A549 (cell line): ENCODE measurements at regions not wholly inside any gene's neighbourhood (a gene's known extent, or its start where the extent isn't known, plus 50 kb on each side); places are given as distances from the start of the nearest gene placed in this dataset.

Experiments
- EP300 ChIP-seq, 2 experiments: fragments of >200 bp; sonication (Bioruptor Twin); formaldehyde crosslinking; IDR thresholded peaks; 2 replicates in 1 of 2; 3 replicates in 1 of 2; pipeline ENCODE4 v1.6.1; 2016 to 2017
- MAZ ChIP-seq: fragments of 150-350 bp; IDR thresholded peaks from 2 replicates; pipeline ENCODE4 v1.6.1; 2014; ENCODE audit warnings: antibody characterized with exemption, low read depth, low read length, borderline replicate concordance
- POLR2A ChIP-seq: IDR thresholded peaks from 2 replicates; pipeline ENCODE4 v1.6.1; 2012; ENCODE audit warnings: mild to moderate bottlenecking, low read length
- POLR2AphosphoS2 ChIP-seq: conservative IDR thresholded peaks from 2 replicates; pipeline ENCODE4 v1.6.1; 2012; ENCODE audit warnings: low read length, improper control_type of control experiment, inconsistent platforms
- RCOR1 ChIP-seq: fragments of 150-350 bp; IDR thresholded peaks from 2 replicates; pipeline ENCODE4 v1.6.1; 2014; ENCODE audit warnings: antibody characterized with exemption, low read length, low read depth
- SMC3 ChIP-seq: fragments of >200 bp; sonication (Bioruptor Twin); formaldehyde crosslinking; IDR thresholded peaks from 3 replicates; pipeline ENCODE4 v1.6.1; 2018; ENCODE audit warnings: inconsistent platforms
- SREBF2 ChIP-seq: fragments of 450-650 bp; IDR thresholded peaks from 2 replicates; pipeline ENCODE4 v1.6.1; 2014; ENCODE audit warnings: mild to moderate bottlenecking, moderate library complexity
- TF ChIP-seq, protein P1 (sequence below): IDR thresholded peaks from 2 replicates; pipeline ENCODE4 v1.6.1; 2012
- TF ChIP-seq, protein P2 (sequence below): fragments of >200 bp; sonication (Bioruptor Twin); formaldehyde crosslinking; IDR thresholded peaks from 3 replicates; pipeline ENCODE4 v1.5.1; 2016
- TF ChIP-seq, protein P3 (sequence below): fragments of 200-600 bp; sonication (generic); IDR thresholded peaks from 2 replicates; pipeline ENCODE4 v1.6.1; 2016; ENCODE audit warnings: antibody characterized with exemption, mild to moderate bottlenecking, moderate library complexity
- TF ChIP-seq, protein P4 (sequence below): fragments of >200 bp; sonication (Bioruptor Twin); formaldehyde crosslinking; IDR thresholded peaks from 2 replicates; pipeline ENCODE4 v1.6.1; 2016
- TF ChIP-seq, protein P5 (sequence below): fragments of 450-650 bp; IDR thresholded peaks from 2 replicates; pipeline ENCODE4 v1.6.1; 2014; ENCODE audit warnings: antibody characterized with exemption
- TF ChIP-seq, protein P6 (sequence below): fragments of 250-450 bp; sonication (Bioruptor Pico); IDR thresholded peaks from 2 replicates; pipeline ENCODE4 v1.5.0; 2021; ENCODE audit warnings: mild to moderate bottlenecking, moderate library complexity, borderline replicate concordance
- TF ChIP-seq, protein P7 (sequence below): IDR thresholded peaks from 2 replicates; pipeline ENCODE4 v1.6.1; 2012; ENCODE audit warnings: low read depth, borderline replicate concordance

DNA sequence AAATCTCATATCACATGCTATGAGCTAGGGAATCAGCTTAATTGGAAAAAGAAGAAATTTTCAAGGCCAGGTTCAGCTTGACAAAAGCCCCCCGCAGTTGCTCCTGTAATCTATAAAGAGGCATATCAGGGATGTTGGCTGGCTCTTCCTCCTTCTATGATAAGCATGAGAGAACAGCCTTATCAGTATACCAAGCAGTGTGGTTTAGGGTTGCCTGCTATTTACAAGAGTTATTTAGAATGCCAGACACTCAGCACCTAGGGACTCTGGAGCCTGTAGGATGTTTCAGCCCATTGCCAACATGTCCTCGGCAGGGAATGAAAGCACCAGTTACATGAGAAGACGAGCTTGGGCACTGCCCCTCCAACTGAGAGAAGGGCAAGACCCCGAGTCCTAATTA is 89.5 kb upstream of the TMPO start:
- TF ChIP-seq MAZ: no peak
- TF ChIP-seq POLR2A: no peak
- TF ChIP-seq, protein P1, sequence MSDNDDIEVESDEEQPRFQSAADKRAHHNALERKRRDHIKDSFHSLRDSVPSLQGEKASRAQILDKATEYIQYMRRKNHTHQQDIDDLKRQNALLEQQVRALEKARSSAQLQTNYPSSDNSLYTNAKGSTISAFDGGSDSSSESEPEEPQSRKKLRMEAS: no peak
- TF ChIP-seq, protein P2, sequence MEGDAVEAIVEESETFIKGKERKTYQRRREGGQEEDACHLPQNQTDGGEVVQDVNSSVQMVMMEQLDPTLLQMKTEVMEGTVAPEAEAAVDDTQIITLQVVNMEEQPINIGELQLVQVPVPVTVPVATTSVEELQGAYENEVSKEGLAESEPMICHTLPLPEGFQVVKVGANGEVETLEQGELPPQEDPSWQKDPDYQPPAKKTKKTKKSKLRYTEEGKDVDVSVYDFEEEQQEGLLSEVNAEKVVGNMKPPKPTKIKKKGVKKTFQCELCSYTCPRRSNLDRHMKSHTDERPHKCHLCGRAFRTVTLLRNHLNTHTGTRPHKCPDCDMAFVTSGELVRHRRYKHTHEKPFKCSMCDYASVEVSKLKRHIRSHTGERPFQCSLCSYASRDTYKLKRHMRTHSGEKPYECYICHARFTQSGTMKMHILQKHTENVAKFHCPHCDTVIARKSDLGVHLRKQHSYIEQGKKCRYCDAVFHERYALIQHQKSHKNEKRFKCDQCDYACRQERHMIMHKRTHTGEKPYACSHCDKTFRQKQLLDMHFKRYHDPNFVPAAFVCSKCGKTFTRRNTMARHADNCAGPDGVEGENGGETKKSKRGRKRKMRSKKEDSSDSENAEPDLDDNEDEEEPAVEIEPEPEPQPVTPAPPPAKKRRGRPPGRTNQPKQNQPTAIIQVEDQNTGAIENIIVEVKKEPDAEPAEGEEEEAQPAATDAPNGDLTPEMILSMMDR: no peak
- no peak for TF ChIP-seq RCOR1
- TF ChIP-seq, protein P3, sequence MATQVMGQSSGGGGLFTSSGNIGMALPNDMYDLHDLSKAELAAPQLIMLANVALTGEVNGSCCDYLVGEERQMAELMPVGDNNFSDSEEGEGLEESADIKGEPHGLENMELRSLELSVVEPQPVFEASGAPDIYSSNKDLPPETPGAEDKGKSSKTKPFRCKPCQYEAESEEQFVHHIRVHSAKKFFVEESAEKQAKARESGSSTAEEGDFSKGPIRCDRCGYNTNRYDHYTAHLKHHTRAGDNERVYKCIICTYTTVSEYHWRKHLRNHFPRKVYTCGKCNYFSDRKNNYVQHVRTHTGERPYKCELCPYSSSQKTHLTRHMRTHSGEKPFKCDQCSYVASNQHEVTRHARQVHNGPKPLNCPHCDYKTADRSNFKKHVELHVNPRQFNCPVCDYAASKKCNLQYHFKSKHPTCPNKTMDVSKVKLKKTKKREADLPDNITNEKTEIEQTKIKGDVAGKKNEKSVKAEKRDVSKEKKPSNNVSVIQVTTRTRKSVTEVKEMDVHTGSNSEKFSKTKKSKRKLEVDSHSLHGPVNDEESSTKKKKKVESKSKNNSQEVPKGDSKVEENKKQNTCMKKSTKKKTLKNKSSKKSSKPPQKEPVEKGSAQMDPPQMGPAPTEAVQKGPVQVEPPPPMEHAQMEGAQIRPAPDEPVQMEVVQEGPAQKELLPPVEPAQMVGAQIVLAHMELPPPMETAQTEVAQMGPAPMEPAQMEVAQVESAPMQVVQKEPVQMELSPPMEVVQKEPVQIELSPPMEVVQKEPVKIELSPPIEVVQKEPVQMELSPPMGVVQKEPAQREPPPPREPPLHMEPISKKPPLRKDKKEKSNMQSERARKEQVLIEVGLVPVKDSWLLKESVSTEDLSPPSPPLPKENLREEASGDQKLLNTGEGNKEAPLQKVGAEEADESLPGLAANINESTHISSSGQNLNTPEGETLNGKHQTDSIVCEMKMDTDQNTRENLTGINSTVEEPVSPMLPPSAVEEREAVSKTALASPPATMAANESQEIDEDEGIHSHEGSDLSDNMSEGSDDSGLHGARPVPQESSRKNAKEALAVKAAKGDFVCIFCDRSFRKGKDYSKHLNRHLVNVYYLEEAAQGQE: no peak
- TF ChIP-seq POLR2AphosphoS2: no peak
- TF ChIP-seq SMC3: no peak
- no peak for TF ChIP-seq EP300 (IDR thresholded peaks at IDR 0.05)
- TF ChIP-seq, protein P4, sequence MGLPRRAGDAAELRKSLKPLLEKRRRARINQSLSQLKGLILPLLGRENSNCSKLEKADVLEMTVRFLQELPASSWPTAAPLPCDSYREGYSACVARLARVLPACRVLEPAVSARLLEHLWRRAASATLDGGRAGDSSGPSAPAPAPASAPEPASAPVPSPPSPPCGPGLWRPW: no peak
- no peak for TF ChIP-seq SREBF2
- TF ChIP-seq, protein P5, sequence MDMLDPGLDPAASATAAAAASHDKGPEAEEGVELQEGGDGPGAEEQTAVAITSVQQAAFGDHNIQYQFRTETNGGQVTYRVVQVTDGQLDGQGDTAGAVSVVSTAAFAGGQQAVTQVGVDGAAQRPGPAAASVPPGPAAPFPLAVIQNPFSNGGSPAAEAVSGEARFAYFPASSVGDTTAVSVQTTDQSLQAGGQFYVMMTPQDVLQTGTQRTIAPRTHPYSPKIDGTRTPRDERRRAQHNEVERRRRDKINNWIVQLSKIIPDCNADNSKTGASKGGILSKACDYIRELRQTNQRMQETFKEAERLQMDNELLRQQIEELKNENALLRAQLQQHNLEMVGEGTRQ: no peak
- TF ChIP-seq, protein P6, sequence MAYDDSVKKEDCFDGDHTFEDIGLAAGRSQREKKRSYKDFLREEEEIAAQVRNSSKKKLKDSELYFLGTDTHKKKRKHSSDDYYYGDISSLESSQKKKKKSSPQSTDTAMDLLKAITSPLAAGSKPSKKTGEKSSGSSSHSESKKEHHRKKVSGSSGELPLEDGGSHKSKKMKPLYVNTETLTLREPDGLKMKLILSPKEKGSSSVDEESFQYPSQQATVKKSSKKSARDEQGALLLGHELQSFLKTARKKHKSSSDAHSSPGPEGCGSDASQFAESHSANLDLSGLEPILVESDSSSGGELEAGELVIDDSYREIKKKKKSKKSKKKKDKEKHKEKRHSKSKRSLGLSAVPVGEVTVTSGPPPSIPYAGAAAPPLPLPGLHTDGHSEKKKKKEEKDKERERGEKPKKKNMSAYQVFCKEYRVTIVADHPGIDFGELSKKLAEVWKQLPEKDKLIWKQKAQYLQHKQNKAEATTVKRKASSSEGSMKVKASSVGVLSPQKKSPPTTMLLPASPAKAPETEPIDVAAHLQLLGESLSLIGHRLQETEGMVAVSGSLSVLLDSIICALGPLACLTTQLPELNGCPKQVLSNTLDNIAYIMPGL (CRISPR knock-in tag): no peak
- TF ChIP-seq, protein P7, sequence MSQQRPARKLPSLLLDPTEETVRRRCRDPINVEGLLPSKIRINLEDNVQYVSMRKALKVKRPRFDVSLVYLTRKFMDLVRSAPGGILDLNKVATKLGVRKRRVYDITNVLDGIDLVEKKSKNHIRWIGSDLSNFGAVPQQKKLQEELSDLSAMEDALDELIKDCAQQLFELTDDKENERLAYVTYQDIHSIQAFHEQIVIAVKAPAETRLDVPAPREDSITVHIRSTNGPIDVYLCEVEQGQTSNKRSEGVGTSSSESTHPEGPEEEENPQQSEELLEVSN: no peak
